Breast epithelium (tissue), 4 donors: ENCODE measurements at regions not wholly inside any gene's neighbourhood (a gene's known extent, or its start where the extent isn't known, plus 50 kb on each side); places are given as distances from the start of the nearest gene placed in this dataset.

Experiments used
- DNase-seq, 2 donors: peaks; one replicate each; pipeline ENCODE4 v3.0.0-alpha.2; 2019; ENCODE audit warnings: low spot score in 2 of 2
- H3K27ac ChIP-seq, 2 donors: fragments of 200-600 bp; sonication (generic) in 1 of 2; one replicate each; pipeline ENCODE4 v1.5.1; 2016 to 2019; ENCODE audit warnings: mild to moderate bottlenecking in 1 of 2
- H3K27me3 ChIP-seq, 2 donors: fragments of 200-600 bp; sonication (generic) in 1 of 2; one replicate each; pipeline versions ENCODE4 v1.5.1 to v1.6.0; 2017 to 2019; ENCODE audit warnings: control low read depth in 1 of 2, mild to moderate bottlenecking in 1 of 2
- H3K36me3 ChIP-seq: fragments of 200-600 bp; one replicate; pipeline ENCODE4 v1.5.1; 2019
- H3K4me1 ChIP-seq, 2 donors: fragments of 200-600 bp; sonication (generic); one replicate each; pipeline ENCODE4 v1.5.1; 2016 to 2019; ENCODE audit warnings: control low read depth in 1 of 2
- H3K4me3 ChIP-seq, 3 donors: fragments of 200-600 bp; sonication (generic); 1 replicate in 2 of 3; 2 replicates in 1 of 3; pipeline ENCODE4 v1.5.1; 2016 to 2019; ENCODE audit warnings: mild to moderate bottlenecking in 3 of 3, moderate library complexity in 2 of 3
- H3K9me3 ChIP-seq, 2 donors: fragments of 200-600 bp; sonication (generic) in 1 of 2; one replicate each; pipeline ENCODE4 v1.5.1; 2016 to 2019; ENCODE audit warnings: control low read depth in 1 of 2
- POLR2A ChIP-seq: fragments of 450-650 bp; IDR thresholded peaks from one replicate; pipeline ENCODE4 v1.6.1; 2016; ENCODE audit warnings: antibody characterized with exemption, mild to moderate bottlenecking, moderate library complexity
- POLR2AphosphoS5 ChIP-seq, 3 donors: sonication (generic); formaldehyde crosslinking; IDR thresholded peaks; one replicate each; pipeline ENCODE4 v1.6.1; 2017; ENCODE audit warnings: antibody characterized with exemption in 3 of 3
- intact Hi-C: fragments of 100-400 bp; cut with DNase I; formaldehyde crosslinking; loops from one replicate; pipeline ENCODE4 v1.15.1; 2023; ENCODE audit warnings: low total_unique reads
- TF ChIP-seq, protein P1 (sequence below), 3 donors: fragments of 450-650 bp; IDR thresholded peaks; one replicate each; pipeline ENCODE4 v1.5.1; 2016 to 2017; ENCODE audit warnings: antibody characterized with exemption in 3 of 3, mild to moderate bottlenecking in 3 of 3, moderate library complexity in 3 of 3

DNA sequence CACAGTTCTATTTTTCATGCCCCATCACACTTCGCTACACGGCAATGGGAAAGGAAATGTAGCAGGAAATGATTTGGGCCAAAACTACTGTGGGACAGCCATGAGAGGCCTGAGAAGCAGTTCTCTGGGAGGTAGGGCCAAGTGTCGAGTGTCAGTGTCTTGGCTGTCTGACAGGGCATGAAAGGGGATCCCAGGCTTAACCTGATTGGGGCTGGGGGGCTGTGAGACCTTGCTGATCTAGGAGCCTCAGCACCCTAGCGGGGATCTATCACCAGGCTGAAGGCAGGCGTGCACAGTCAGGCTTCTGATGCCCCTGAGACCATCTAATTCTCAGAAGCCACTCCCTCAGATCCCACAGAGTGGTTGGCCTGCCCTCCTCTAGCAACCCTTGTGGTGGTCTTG is 58.2 kb upstream of the SLC25A13 start:
- no peak overlapping the region for H3K27ac ChIP-seq
- no peak for DNase-seq
- intact Hi-C loops: no loop called here
- TF ChIP-seq, protein P1, sequence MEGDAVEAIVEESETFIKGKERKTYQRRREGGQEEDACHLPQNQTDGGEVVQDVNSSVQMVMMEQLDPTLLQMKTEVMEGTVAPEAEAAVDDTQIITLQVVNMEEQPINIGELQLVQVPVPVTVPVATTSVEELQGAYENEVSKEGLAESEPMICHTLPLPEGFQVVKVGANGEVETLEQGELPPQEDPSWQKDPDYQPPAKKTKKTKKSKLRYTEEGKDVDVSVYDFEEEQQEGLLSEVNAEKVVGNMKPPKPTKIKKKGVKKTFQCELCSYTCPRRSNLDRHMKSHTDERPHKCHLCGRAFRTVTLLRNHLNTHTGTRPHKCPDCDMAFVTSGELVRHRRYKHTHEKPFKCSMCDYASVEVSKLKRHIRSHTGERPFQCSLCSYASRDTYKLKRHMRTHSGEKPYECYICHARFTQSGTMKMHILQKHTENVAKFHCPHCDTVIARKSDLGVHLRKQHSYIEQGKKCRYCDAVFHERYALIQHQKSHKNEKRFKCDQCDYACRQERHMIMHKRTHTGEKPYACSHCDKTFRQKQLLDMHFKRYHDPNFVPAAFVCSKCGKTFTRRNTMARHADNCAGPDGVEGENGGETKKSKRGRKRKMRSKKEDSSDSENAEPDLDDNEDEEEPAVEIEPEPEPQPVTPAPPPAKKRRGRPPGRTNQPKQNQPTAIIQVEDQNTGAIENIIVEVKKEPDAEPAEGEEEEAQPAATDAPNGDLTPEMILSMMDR (IDR thresholded peaks at IDR 0.05): no peak
- no peak for TF ChIP-seq POLR2A
- no peak for TF ChIP-seq POLR2AphosphoS5 (IDR thresholded peaks at IDR 0.05)
- no peak overlapping the region for H3K4me3 ChIP-seq
- H3K27me3 ChIP-seq: no peaks in the 10 kb centered on the region
- no peaks in the 10 kb centered on the region for H3K9me3 ChIP-seq
- H3K4me1 ChIP-seq: no peaks in the 10 kb centered on the region
- H3K36me3 ChIP-seq: no peaks in the 10 kb centered on the region

DNA sequence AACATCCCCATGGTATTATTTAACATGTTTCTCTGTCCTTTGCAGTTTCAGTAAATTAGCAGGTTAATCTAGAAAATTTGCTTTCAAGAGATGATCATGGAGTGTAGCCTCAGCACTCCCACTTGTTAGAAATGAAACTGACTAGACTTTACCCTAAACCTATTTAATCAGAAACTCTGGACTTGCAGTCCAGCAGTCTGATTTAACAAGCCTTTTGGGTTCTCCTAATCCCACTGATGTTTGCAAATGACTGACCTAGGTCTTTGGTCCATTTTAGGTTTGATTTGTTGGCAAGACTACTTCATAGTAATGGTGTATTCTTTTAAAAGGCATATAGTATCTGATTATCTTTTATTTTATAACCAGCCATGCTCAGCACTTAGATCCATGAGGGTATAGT is 55.5 kb upstream of the SLC25A13 start:
- no peak overlapping the region for H3K27ac ChIP-seq
- no peaks in the 10 kb centered on the region for H3K9me3 ChIP-seq
- TF ChIP-seq, protein P1 (IDR thresholded peaks at IDR 0.05): no peak
- intact Hi-C loops: no loop called here
- no peaks in the 10 kb centered on the region for H3K4me1 ChIP-seq
- no peak overlapping the region for H3K4me3 ChIP-seq
- no peak for DNase-seq
- H3K36me3 ChIP-seq: no peaks in the 10 kb centered on the region
- H3K27me3 ChIP-seq: no peaks in the 10 kb centered on the region
